Hepatocyte (in vitro differentiated cells): ENCODE measurements at regions not wholly inside any gene's neighbourhood (a gene's known extent, or its start where the extent isn't known, plus 50 kb on each side); places are given as distances from the start of the nearest gene placed in this dataset.

Experiments
- DNase-seq: peaks from one replicate; pipeline ENCODE4 v3.0.0-alpha.2; 2016; ENCODE audit warnings: low spot score
- H2AFZ ChIP-seq: fragments of 200-600 bp; sonication (generic); 2 replicates; pipeline ENCODE4 v1.6.0; 2016; ENCODE audit warnings: antibody characterized with exemption, mild to moderate bottlenecking
- H3K27ac ChIP-seq: fragments of 200-600 bp; sonication (generic); 2 replicates; pipeline ENCODE4 v1.5.1; 2016; ENCODE audit warnings: mild to moderate bottlenecking
- H3K27me3 ChIP-seq: fragments of 200-600 bp; sonication (generic); 2 replicates; pipeline ENCODE4 v1.6.1; 2016
- H3K36me3 ChIP-seq: fragments of 200-600 bp; sonication (generic); replicated peaks from 2 replicates; pipeline ENCODE4 v1.5.1; 2016; ENCODE audit warnings: low read depth; ENCODE audit not compliant: insufficient read depth
- H3K4me1 ChIP-seq: fragments of 200-600 bp; sonication (generic); 2 replicates; pipeline ENCODE4 v1.5.1; 2016; ENCODE audit warnings: mild to moderate bottlenecking, moderate library complexity; ENCODE audit not compliant: insufficient read depth
- H3K4me2 ChIP-seq: fragments of 200-600 bp; sonication (generic); 2 replicates; pipeline ENCODE4 v1.6.0; 2016
- H3K4me3 ChIP-seq: fragments of 200-600 bp; sonication (generic); 2 replicates; pipeline ENCODE4 v1.5.1; 2016; ENCODE audit warnings: mild to moderate bottlenecking
- H3K79me2 ChIP-seq: fragments of 200-600 bp; sonication (generic); 2 replicates; pipeline ENCODE4 v1.6.0; 2017; ENCODE audit warnings: mild to moderate bottlenecking
- H3K9me2 ChIP-seq: fragments of 200-600 bp; sonication (generic); replicated peaks from 2 replicates; pipeline ENCODE4 v1.6.0; 2017; ENCODE audit warnings: mild to moderate bottlenecking; ENCODE audit not compliant: insufficient read depth
- H3K9me3 ChIP-seq: fragments of 200-600 bp; sonication (generic); 2 replicates; pipeline ENCODE4 v1.5.1; 2016; ENCODE audit warnings: low read depth, mild to moderate bottlenecking
- H4K20me1 ChIP-seq: fragments of 200-600 bp; sonication (generic); 2 replicates; pipeline ENCODE4 v1.6.0; 2016; ENCODE audit warnings: mild to moderate bottlenecking; ENCODE audit not compliant: insufficient read depth, poor library complexity, severe bottlenecking
- EZH2 ChIP-seq: fragments of 200-600 bp; sonication (generic); IDR thresholded peaks from 2 replicates; pipeline ENCODE4 v1.6.1; 2016; ENCODE audit warnings: antibody characterized with exemption, mild to moderate bottlenecking, borderline replicate concordance
- EZH2phosphoT487 ChIP-seq: fragments of 200-600 bp; sonication (generic); IDR thresholded peaks from one replicate; pipeline ENCODE4 v1.6.1; 2018; ENCODE audit warnings: antibody characterized with exemption, mild to moderate bottlenecking, low read depth, moderate library complexity; ENCODE audit not compliant: unreplicated experiment, severe bottlenecking
- WGBS: methylation state at CpG from one replicate; pipeline ENCODE4 v1.1.6; 2016; ENCODE audit warnings: low lambda C conversion rate; ENCODE audit errors: missing lambda C conversion rate; 5-methylcytosine and 5-hydroxymethylcytosine counted together
- TF ChIP-seq, protein P1 (sequence below): fragments of 200-600 bp; sonication (generic); IDR thresholded peaks from 2 replicates; pipeline ENCODE4 v1.5.1; 2016; ENCODE audit warnings: antibody characterized with exemption, mild to moderate bottlenecking; ENCODE audit not compliant: poor library complexity

DNA sequence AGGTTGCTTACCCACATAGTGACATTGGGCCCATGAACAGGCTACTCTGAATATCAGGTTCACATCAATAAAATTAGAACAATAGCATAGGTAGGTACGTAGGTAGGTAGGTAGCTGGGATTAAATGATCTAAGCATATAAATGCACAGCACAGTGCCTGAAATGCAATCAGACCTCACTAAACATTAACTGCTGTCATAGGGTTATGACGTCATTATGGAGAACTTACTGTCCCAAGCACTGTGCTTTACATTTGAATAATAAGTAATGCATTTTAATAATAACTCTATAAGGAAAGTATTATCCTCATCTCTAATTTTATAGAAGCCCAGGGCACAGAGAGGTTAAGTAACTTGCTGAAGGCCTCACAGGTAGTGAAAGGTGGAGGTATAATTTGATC is 112.5 kb downstream of the RPS24 start:
- Histone ChIP-seq H3K4me3 (no peak overlapping the region), H3K9me2 (no peaks in the 10 kb centered on the region), H3K27ac (no peak overlapping the region), H3K9me3 (no peaks in the 10 kb centered on the region), H3K4me1 (no peaks in the 10 kb centered on the region), H3K4me2 (no peak overlapping the region), H3K27me3 (no peaks in the 10 kb centered on the region), H2AFZ (no peak overlapping the region), H3K79me2 (no peaks in the 10 kb centered on the region), H4K20me1 (no peaks in the 10 kb centered on the region), H3K36me3 (no peaks in the 10 kb centered on the region)
- 52% methylated on average over 2 of the region's 2 CpGs for WGBS
- TF ChIP-seq, protein P1, sequence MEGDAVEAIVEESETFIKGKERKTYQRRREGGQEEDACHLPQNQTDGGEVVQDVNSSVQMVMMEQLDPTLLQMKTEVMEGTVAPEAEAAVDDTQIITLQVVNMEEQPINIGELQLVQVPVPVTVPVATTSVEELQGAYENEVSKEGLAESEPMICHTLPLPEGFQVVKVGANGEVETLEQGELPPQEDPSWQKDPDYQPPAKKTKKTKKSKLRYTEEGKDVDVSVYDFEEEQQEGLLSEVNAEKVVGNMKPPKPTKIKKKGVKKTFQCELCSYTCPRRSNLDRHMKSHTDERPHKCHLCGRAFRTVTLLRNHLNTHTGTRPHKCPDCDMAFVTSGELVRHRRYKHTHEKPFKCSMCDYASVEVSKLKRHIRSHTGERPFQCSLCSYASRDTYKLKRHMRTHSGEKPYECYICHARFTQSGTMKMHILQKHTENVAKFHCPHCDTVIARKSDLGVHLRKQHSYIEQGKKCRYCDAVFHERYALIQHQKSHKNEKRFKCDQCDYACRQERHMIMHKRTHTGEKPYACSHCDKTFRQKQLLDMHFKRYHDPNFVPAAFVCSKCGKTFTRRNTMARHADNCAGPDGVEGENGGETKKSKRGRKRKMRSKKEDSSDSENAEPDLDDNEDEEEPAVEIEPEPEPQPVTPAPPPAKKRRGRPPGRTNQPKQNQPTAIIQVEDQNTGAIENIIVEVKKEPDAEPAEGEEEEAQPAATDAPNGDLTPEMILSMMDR = no peak
- no peak for TF ChIP-seq EZH2phosphoT487
- no peak for TF ChIP-seq EZH2
- DNase-seq = no peak

DNA sequence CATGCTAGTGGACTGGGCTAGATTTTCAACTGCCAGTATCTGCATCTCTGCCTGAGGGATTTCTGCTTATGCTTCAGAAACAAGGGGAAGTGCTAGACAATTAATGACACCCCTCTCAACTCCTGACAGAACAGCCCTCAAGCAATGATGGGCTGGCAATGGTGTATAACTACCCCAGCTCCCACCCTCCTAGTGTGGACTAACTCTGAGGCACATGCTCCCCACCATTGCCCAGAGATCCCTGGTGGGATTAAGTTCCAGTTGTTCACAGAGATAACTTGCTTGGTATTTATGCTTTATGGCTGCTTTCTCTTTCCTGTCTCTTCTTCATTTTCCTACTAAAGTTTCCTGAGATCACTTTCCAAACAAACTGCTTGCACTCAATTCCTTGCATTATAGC is 113.5 kb downstream of the RPS24 start:
- TF ChIP-seq EZH2 (no peak), EZH2phosphoT487 (no peak)
- TF ChIP-seq, protein P1 = no peak
- Histone ChIP-seq H3K27me3 (no peaks in the 10 kb centered on the region), H4K20me1 (no peaks in the 10 kb centered on the region), H3K4me2 (no peak overlapping the region), H3K4me3 (no peak overlapping the region), H3K79me2 (no peaks in the 10 kb centered on the region), H3K9me3 (no peaks in the 10 kb centered on the region), H2AFZ (no peak overlapping the region), H3K9me2 (no peaks in the 10 kb centered on the region), H3K27ac (peak overlapping the region; percentile 37), H3K4me1 (no peaks in the 10 kb centered on the region), H3K36me3 (no peaks in the 10 kb centered on the region)
- DNase-seq = no peak

DNA sequence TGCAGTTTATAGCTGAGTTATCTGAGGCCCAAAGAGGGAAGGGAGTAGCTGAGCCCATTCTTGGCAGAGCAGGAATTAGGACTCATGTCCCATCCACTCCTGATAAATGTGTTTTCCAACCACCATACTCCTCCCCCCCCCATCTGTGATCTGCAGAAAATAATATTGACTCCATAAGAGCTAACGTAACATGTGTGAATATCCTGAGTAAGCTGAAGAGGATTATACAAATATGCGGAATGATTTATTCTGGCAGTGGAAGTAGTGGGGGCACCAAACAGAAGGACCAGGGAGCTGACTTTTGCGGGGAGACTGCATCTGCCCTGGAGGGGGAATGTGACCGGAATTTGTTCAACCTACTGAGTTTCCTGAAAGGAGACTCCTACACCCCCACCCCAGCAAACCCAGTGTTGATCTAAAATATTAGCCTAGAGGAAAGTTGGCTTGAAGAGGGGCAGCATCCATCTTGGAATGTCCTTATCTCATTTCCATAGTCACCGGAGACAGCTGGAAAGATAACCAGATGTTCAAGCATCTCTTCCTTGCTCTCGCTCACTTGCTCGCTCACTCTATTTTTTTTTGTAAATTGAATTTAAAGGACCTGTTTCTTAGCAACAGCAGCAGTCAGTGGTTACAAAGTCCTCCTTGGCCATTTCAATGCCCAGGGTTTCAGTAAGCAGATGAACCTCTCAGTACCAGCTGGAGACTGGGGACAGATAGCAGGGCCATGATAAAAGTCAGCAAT is 114.7 kb downstream of the RPS24 start:
- 65% methylated on average over 7 of the region's 7 CpGs for WGBS
- H3K27ac ChIP-seq = peak overlapping the region; percentile 5
- no peak overlapping the region for H3K4me2 ChIP-seq
- H3K4me1 ChIP-seq = no peaks in the 10 kb centered on the region
- no peaks in the 10 kb centered on the region for H3K9me3 ChIP-seq
- no peak overlapping the region for H3K4me3 ChIP-seq
- TF ChIP-seq EZH2 = no peak
- TF ChIP-seq, protein P1 = no peak
- TF ChIP-seq EZH2phosphoT487 = no peak
- H3K79me2 ChIP-seq = no peaks in the 10 kb centered on the region
- H3K9me2 ChIP-seq = no peaks in the 10 kb centered on the region
- no peaks in the 10 kb centered on the region for H3K27me3 ChIP-seq
- DNase-seq = peak; percentile 15
- no peak overlapping the region for H2AFZ ChIP-seq
- H4K20me1 ChIP-seq = no peaks in the 10 kb centered on the region
- H3K36me3 ChIP-seq = no peaks in the 10 kb centered on the region
